SK-N-SH (cell line): ENCODE measurements at regions not wholly inside any gene's neighbourhood (a gene's known extent, or its start where the extent isn't known, plus 50 kb on each side); places are given as distances from the start of the nearest gene placed in this dataset.
A peak's percentile ranks its signal among the peaks of the same experiment; 100 is the strongest.

Experiments used
- CTCF ChIA-PET: fragments of 300-600, 350-600 bp; formaldehyde crosslinking; extraction: SDS; loops from one replicate; lab custom pipeline; 2021; lab: Yijun Ruan, JAX
- POLR2A ChIA-PET: fragments of 350-600 bp; sonication (Branson Sonifier 250); formaldehyde crosslinking; extraction: SDS; loops from one replicate; lab custom pipeline; 2020; ENCODE audit warnings: antibody characterized with exemption, inconsistent platforms; lab: Yijun Ruan, JAX
- DNase-seq: peaks from one replicate; pipeline ENCODE4 v3.0.0; 2012
- H2AFZ ChIP-seq: fragments of 200-600 bp; sonication (generic); 2 replicates; pipeline ENCODE4 v1.8.1; 2016; ENCODE audit warnings: antibody characterized with exemption, mild to moderate bottlenecking, low read depth
- H3F3A ChIP-seq: fragments of 200-600 bp; sonication (generic); replicated peaks from 2 replicates; pipeline ENCODE3; 2016; ENCODE audit warnings: antibody characterized with exemption, mild to moderate bottlenecking; ENCODE audit not compliant: insufficient read depth
- H3K27ac ChIP-seq, 2 experiments: fragments of 200-500 bp in 1 of 2; fragments of 200-600 bp in 1 of 2; sonication (Bioruptor generic) in 1 of 2; sonication (generic), shearing (Covaris generic) in 1 of 2; 2 replicates each; pipeline versions ENCODE4 v1.5.1 to v1.6.1; 2014 to 2016; ENCODE audit warnings: low read depth in 2 of 2, inconsistent platforms in 1 of 2, low read length in 1 of 2, mild to moderate bottlenecking in 1 of 2, mixed read lengths in 1 of 2
- H3K27me3 ChIP-seq: fragments of 200-600 bp; sonication (generic), shearing (Covaris generic); 2 replicates; pipeline ENCODE4 v1.6.1; 2016; ENCODE audit warnings: mixed run types; ENCODE audit not compliant: insufficient read depth
- H3K36me3 ChIP-seq, 2 experiments: fragments of 200-500 bp in 1 of 2; fragments of 200-600 bp in 1 of 2; sonication (Bioruptor generic) in 1 of 2; sonication (generic) in 1 of 2; replicated peaks in 1 of 2; 2 replicates each; pipeline versions ENCODE3 to v1.5.1; 2014 to 2016; ENCODE audit warnings: low read length in 1 of 2, mild to moderate bottlenecking in 1 of 2; ENCODE audit not compliant: insufficient read depth in 2 of 2, control insufficient read depth in 1 of 2
- H3K4me1 ChIP-seq, 2 experiments: fragments of 200-500 bp in 1 of 2; fragments of 200-600 bp in 1 of 2; sonication (Bioruptor generic) in 1 of 2; sonication (generic), shearing (Covaris generic) in 1 of 2; 2 replicates each; pipeline versions ENCODE4 v1.5.1 to v1.6.1; 2014 to 2016; ENCODE audit warnings: low read depth in 1 of 2, low read length in 1 of 2, mixed run types in 1 of 2; ENCODE audit not compliant: insufficient read depth in 2 of 2, control insufficient read depth in 1 of 2
- H3K4me2 ChIP-seq: fragments of 200-600 bp; sonication (generic), shearing (Covaris generic); 2 replicates; pipeline ENCODE4 v1.6.1; 2017; ENCODE audit warnings: mixed run types
- H3K4me3 ChIP-seq, 2 experiments: fragments of 200-500 bp in 1 of 2; fragments of 200-600 bp in 1 of 2; sonication (Bioruptor generic) in 1 of 2; sonication (generic), shearing (Covaris generic) in 1 of 2; 2 replicates each; pipeline versions ENCODE4 v1.5.1 to v1.8.1; 2014 to 2016; ENCODE audit warnings: low read depth in 2 of 2, inconsistent platforms in 1 of 2, low read length in 1 of 2, mild to moderate bottlenecking in 1 of 2, mixed read lengths in 1 of 2, moderate library complexity in 1 of 2
- H3K79me2 ChIP-seq: fragments of 200-600 bp; sonication (generic); 2 replicates; pipeline ENCODE4 v1.8.1; 2017; ENCODE audit warnings: mild to moderate bottlenecking; ENCODE audit not compliant: insufficient read depth
- H3K9ac ChIP-seq: fragments of 200-600 bp; sonication (generic); 2 replicates; pipeline ENCODE4 v1.6.1; 2017; ENCODE audit warnings: mixed run types
- H3K9me2 ChIP-seq: fragments of 200-600 bp; sonication (generic); 2 replicates; pipeline ENCODE4 v1.6.1; 2017; ENCODE audit warnings: mixed run types
- H3K9me3 ChIP-seq: fragments of 200-600 bp; sonication (generic); 2 replicates; pipeline ENCODE4 v1.6.1; 2017; ENCODE audit warnings: mixed run types, mild to moderate bottlenecking, moderate library complexity
- H4K20me1 ChIP-seq: fragments of 200-600 bp; sonication (generic); 2 replicates; pipeline ENCODE4 v1.6.1; 2017; ENCODE audit warnings: mild to moderate bottlenecking, mixed run types; ENCODE audit not compliant: insufficient read depth
- CHD2 ChIP-seq: fragments of 150-350 bp; IDR thresholded peaks from 2 replicates; pipeline ENCODE4 v1.6.1; 2018; ENCODE audit warnings: low read length; ENCODE audit not compliant: partially characterized antibody
- FOXM1 ChIP-seq: IDR thresholded peaks from 2 replicates; pipeline ENCODE4 v1.4.0; 2012; ENCODE audit warnings: low read depth, mild to moderate bottlenecking
- GATA2 ChIP-seq: sonication (generic); formaldehyde crosslinking; IDR thresholded peaks from 2 replicates; pipeline ENCODE4 v1.5.0; 2020; ENCODE audit warnings: mild to moderate bottlenecking, missing genetic modification reagents
- JUND ChIP-seq: IDR thresholded peaks from 2 replicates; pipeline ENCODE4 v1.4.0; 2012
- NFIC ChIP-seq: IDR thresholded peaks from 2 replicates; pipeline ENCODE4 v1.4.0; 2012; ENCODE audit warnings: borderline replicate concordance
- POLR2AphosphoS5 ChIP-seq: IDR thresholded peaks from 2 replicates; pipeline ENCODE4 v1.6.1; 2012; ENCODE audit warnings: low read depth, low read length
- SIN3A ChIP-seq: IDR thresholded peaks from 2 replicates; pipeline ENCODE4 v1.6.1; 2012; ENCODE audit warnings: low read depth, mild to moderate bottlenecking, low read length, moderate library complexity, borderline replicate concordance
- SMC3 ChIP-seq: IDR thresholded peaks from 2 replicates; pipeline ENCODE4 v1.6.1; 2012; ENCODE audit warnings: low read depth, low read length, improper control_type of control experiment
- YY1 ChIP-seq: IDR thresholded peaks from 2 replicates; pipeline ENCODE4 v1.4.0; 2012; ENCODE audit warnings: low read depth, mild to moderate bottlenecking
- WGBS: methylation state at CpG from one replicate; pipeline ENCODE4 v1.1.6; 2017; ENCODE audit warnings: low lambda C conversion rate; 5-methylcytosine and 5-hydroxymethylcytosine counted together
- TF ChIP-seq, protein P1 (sequence below): IDR thresholded peaks from 2 replicates; pipeline ENCODE4 v1.4.0; 2012; ENCODE audit warnings: low read depth, borderline replicate concordance
- TF ChIP-seq, protein P2 (sequence below): fragments of 150-350 bp; IDR thresholded peaks from 2 replicates; pipeline ENCODE4 v1.6.1; 2017; ENCODE audit warnings: antibody characterized with exemption, low read length, low read depth, borderline replicate concordance
- TF ChIP-seq, protein P3 (sequence below): IDR thresholded peaks from 2 replicates; pipeline ENCODE4; 2012
- TF ChIP-seq, protein P4 (sequence below): IDR thresholded peaks from 2 replicates; pipeline ENCODE4 v1.4.0; 2012; ENCODE audit warnings: low read depth
- TF ChIP-seq, protein P5 (sequence below): fragments of 150-350 bp; IDR thresholded peaks from 2 replicates; pipeline ENCODE4 v1.6.1; 2016; ENCODE audit warnings: mild to moderate bottlenecking, low read depth, low read length

DNA sequence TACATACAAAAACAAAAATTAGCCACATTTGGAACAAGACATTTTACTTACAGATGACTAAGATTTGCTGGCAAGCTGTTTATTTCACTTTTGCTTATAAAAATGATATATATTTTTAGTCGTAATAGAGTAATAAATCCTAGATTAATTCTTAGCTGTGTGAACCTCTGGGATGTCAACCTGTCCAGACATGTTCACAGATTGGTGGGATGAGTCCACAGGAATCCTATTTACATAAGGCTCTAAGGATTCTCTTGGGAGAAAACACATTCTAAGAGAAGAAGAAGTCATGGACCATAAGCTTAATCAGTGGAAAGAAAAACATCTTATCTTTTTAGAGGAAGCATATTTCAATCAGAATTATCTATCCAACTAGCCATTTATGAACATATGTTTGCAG is 797.4 kb downstream of the C12orf50 start:
- ChIA-PET CTCF (interaction anchor here (1.1 kb wide), 1 partner anchor 18 kb away, joined by 4 read pairs; no protein-coding TSS in a partner anchor), POLR2A (no interaction called here)
- no peak for DNase-seq
- H3K9ac ChIP-seq, result no peak overlapping the region
- H3K36me3 ChIP-seq, result peaks cover 0 to 4% of the 10 kb centered on the region in 2 experiments
- H3K9me2 ChIP-seq, result no peaks in the 10 kb centered on the region
- H3K79me2 ChIP-seq, result no peaks in the 10 kb centered on the region
- H3K27me3 ChIP-seq, result no peaks in the 10 kb centered on the region
- H3K9me3 ChIP-seq, result no peaks in the 10 kb centered on the region
- H3K4me3 ChIP-seq, result no peak overlapping the region
- H3K27ac ChIP-seq, result no peak overlapping the region
- H3K4me1 ChIP-seq, result no peaks in the 10 kb centered on the region
- no peaks in the 10 kb centered on the region for H4K20me1 ChIP-seq
- no peak overlapping the region for H3K4me2 ChIP-seq
- WGBS, result 82% methylated on average over 1 of the region's 1 CpG
- H3F3A ChIP-seq, result no peaks in the 10 kb centered on the region
- H2AFZ ChIP-seq, result 0 out of 2 replicates have a peak overlapping the region, but pooled peaks have one; percentile 42
- TF ChIP-seq CHD2, result no peak
- TF ChIP-seq, protein P1, sequence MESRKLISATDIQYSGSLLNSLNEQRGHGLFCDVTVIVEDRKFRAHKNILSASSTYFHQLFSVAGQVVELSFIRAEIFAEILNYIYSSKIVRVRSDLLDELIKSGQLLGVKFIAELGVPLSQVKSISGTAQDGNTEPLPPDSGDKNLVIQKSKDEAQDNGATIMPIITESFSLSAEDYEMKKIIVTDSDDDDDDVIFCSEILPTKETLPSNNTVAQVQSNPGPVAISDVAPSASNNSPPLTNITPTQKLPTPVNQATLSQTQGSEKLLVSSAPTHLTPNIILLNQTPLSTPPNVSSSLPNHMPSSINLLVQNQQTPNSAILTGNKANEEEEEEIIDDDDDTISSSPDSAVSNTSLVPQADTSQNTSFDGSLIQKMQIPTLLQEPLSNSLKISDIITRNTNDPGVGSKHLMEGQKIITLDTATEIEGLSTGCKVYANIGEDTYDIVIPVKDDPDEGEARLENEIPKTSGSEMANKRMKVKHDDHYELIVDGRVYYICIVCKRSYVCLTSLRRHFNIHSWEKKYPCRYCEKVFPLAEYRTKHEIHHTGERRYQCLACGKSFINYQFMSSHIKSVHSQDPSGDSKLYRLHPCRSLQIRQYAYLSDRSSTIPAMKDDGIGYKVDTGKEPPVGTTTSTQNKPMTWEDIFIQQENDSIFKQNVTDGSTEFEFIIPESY, result no peak
- no peak for TF ChIP-seq SIN3A
- no peak for TF ChIP-seq POLR2AphosphoS5
- TF ChIP-seq YY1, result no peak
- TF ChIP-seq, protein P2, sequence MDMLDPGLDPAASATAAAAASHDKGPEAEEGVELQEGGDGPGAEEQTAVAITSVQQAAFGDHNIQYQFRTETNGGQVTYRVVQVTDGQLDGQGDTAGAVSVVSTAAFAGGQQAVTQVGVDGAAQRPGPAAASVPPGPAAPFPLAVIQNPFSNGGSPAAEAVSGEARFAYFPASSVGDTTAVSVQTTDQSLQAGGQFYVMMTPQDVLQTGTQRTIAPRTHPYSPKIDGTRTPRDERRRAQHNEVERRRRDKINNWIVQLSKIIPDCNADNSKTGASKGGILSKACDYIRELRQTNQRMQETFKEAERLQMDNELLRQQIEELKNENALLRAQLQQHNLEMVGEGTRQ, result no peak
- TF ChIP-seq, protein P3, sequence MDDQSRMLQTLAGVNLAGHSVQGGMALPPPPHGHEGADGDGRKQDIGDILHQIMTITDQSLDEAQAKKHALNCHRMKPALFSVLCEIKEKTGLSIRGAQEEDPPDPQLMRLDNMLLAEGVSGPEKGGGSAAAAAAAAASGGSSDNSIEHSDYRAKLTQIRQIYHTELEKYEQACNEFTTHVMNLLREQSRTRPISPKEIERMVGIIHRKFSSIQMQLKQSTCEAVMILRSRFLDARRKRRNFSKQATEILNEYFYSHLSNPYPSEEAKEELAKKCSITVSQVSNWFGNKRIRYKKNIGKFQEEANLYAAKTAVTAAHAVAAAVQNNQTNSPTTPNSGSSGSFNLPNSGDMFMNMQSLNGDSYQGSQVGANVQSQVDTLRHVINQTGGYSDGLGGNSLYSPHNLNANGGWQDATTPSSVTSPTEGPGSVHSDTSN, result no peak
- TF ChIP-seq, protein P4, sequence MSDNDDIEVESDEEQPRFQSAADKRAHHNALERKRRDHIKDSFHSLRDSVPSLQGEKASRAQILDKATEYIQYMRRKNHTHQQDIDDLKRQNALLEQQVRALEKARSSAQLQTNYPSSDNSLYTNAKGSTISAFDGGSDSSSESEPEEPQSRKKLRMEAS, result no peak
- TF ChIP-seq FOXM1, result no peak
- no peak for TF ChIP-seq GATA2 (CRISPR knock-in tag)
- TF ChIP-seq, protein P5, sequence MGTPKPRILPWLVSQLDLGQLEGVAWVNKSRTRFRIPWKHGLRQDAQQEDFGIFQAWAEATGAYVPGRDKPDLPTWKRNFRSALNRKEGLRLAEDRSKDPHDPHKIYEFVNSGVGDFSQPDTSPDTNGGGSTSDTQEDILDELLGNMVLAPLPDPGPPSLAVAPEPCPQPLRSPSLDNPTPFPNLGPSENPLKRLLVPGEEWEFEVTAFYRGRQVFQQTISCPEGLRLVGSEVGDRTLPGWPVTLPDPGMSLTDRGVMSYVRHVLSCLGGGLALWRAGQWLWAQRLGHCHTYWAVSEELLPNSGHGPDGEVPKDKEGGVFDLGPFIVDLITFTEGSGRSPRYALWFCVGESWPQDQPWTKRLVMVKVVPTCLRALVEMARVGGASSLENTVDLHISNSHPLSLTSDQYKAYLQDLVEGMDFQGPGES, result no peak
- no peak for TF ChIP-seq JUND
- TF ChIP-seq NFIC, result no peak
- no peak for TF ChIP-seq SMC3
